ENCODE measurements at regions not wholly inside any gene's neighbourhood (a gene's known extent, or its start where the extent isn't known, plus 50 kb on each side); places are given as distances from the start of the nearest gene placed in this dataset.

DNA sequence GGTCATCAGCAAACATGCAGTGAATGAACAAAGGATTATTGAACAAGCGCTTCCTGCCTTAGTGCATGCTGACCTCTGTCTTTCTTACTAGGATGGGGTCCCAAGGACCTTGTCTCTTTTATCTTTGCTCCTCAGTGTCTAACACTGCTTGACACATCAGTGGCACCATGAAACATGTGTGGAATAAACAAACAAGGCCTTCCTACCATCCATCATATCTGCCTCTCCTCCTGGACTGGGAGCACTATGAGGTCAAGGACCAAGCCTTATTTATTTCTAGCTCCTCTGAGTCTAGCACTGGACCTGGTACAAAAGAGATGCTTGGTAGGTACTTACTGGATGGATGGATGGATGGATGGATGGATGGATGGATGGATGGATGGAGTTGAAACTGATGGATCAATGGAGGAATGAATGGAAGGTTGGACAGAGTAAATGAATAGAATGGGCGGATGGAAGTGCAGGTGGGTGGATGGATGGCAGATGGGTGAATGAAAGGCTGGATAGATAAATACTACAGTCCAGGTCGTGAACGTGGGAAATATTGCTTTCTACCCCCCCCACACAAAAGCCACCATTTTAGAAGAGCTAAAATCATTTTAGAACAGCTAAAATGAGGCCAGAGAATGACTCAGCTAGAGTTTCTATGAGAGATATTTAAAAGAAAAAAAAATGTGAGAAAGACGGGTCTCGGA is 104.1 kb upstream of the PTPN1 start:
- DNase-seq (ENCODE audit: low read depth): no peak

DNA sequence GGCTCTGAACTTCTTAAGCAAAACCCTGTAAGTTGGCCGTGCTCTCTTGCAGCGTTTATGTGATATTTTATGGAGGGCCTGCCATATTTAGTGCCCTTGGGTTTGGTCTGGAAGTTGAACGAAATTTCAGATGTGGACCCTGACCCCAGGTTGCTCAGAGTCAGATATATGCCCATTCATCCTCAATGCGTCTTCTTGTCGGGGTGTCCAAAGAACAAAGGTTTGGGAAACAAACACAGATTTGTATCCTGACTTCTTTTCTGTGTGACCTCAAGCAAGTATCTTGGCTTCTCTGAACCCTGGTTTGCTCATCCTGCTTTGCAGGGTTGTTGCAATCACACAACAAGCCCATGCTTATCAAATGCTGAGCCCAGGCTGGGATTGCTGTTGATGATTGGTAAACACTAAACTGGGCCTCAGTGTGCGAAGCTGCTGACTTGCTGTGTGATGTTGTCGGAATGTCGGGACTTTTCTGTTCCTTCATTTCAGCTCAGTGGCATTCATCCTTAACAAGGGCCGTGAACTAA is 103.5 kb upstream of the PTPN1 start:
- no peak for DNase-seq (ENCODE audit: low read depth)

DNA sequence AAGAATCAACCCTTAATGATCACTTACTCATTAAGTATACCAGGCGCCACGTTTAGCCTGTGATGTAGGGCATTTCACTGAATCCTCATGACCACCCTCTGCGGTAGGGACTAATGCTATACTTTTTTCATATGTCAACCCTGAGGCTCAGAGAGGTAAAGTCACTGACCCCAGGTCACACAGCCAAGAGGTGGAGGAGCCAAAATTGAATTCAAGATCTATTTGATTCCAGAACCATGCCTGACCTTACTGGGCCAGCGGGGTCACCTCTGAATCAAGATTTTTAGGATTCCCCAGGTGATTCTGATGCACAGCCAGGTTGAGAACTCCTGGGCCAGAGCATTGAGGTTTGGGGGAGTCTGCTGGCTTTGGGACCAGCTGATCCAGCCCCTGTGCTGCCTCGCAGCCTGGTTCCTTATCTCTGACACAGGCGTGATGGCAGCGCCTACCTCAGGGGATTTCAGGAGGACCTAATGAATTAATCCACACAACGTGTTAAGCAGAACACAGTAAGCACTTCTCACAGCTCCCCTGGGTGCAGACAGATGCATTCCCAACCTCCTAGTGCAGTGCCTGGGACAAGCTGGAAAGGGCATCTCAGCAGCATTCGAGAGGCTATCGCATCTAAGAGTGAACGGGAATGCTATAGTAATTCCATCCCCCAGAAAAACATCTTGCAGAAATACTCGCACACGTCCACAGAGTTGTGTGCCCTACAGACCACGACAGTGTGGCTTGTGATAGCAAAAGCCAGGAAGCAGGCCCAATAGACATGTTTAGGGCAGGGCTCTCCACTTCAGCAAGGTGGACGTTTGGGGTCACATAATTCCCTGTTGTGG is 101.4 kb upstream of the PTPN1 start:
- DNase-seq (ENCODE audit: low read depth): no peak

DNA sequence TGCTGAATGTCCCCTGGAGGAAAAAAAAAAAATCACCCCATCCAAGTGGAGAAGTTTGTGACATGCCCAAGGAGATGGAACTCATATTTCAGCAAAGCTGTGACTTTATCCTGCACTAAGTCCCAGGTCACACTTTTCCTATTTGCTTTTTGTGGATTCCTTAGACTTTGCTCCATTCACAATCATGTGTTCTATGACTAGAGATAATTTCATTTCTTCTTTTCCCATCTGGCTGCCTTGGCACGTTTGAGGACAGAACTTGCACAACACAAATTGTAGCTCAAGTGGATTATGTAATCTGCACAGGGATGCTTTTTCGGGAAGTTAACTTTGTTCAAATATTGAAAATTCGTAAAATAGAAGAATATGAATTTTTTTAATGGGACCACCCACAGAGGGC is 100.7 kb upstream of the PTPN1 start:
- no peak for DNase-seq (ENCODE audit: low read depth)

- DNase-seq (ENCODE audit: low read depth): no peak
Measured at GRCh38 chr20:50410343-50410742, 99.8 kb upstream of the PTPN1 start.

DNA sequence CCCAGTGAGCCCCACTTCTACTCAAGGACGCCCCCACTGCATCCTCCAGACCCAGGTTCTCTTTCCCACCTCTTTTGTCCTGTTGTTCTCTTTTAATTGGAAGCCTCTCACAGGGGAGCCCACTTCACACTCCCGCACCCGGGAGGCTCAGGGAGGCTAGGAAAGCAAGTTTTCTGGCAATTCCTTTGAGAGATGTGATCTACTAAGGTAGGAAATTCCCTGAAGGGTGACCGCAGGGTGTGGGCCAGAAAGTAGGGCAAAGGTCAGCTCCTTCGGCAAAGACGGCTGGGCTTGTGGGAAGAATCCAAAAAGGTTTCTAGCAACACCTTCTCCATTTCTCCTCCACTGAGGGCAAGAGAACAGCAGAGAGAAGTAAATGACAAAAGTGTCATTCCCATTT is 98.1 kb upstream of the PTPN1 start:
- DNase-seq (ENCODE audit: low read depth): no peak

DNA sequence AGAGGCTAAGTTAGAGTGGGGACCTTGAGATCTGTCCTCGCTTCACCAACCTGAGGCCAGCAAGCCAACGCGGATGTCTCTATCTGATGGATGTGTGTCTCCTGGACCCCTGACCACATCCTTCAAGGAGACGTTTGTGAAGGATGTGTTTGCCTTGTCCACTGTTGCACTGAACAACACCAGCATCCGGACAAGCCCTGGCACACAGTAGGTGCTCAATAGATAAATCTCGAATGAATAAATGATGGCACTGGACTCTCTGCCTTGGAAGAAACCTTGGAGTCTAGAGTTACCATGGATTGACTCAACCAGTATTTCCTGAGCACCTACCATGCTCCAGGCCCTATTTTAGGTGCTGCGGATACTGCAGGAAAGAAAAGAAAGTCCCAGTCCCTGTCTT is 97.7 kb upstream of the PTPN1 start:
- no peak for DNase-seq (ENCODE audit: low read depth)

GRCh38 chr20:50413088-50413500 is 97.1 kb upstream of the PTPN1 start:
- no peak for DNase-seq (ENCODE audit: low read depth)

GRCh38 chr20:50415021-50415515 is 95.1 kb upstream of the PTPN1 start:
- no peak for DNase-seq (ENCODE audit: low read depth)

DNA sequence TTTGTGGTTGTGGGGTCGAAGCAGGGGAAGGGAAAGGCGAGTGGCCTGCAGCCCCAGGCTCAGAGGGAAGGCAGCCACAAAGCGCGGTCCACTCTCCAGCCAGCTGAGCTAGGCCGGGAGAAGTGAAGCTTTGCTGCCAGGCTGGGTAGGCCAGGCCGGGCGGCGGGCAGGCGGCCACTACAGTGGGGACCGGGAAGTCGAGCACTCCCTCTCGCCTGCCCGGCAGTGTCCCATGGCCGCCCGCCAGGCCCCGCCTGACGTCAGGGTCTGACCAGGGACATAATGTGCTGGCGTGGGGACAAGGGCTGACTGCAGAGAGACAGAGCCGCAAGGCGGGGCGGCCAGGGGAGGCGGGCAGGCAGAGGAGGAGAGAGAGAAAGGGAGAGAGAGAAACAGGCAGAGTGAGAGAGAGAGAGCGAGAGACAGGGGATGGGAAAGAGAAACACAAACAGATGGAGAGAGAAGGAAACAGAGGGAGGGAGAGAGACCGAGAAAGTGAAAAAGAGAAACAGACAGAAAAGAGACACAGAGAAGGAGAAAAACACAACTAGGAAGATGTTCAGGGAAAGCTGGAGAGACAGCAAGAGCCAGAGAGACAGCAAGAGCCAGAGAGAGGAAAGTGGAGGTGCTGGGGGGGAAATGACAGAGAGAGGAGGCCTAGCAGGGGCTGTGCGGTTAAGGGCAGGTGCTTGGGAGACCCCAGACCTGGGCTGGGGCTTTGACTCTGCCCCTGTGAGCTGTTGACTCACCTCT is 94.5 kb upstream of the PTPN1 start:
- DNase-seq (ENCODE audit: low read depth): no peak

DNA sequence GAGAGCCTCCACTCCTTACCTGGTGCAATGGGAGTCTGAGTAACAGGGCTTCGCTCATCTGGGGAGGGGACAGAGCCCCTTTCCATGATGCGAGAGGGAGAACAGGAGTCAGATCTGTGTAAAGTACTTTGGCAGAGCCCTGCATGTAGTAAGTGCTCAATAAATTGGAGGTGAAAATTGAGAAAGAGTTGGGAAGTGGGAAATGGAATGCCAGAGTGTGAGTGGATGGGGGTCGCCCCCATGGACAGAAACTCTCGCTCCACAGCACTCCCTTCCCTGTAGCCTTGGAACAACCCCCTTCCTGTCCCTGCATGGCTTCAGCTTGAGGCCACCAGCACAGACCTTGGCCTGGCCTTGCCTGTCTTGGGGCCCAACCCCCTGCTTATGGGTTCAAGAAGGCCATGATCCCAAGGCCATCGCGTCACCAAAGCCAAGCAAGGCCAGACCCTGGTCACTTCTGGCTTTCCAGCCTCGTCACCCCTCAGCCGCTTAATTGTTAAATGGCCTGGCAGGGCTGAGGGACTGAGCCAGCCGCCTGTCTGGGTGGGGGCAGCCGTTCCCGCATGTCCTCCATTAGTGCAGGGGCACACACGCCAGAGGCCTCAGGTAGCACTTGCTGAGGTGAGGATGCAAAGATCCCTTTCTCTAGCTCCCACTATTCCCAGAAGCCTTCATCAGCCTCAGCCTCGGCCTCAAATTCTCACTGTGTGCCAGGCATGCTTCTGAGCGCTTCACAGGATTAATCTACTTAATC is 93.7 kb upstream of the PTPN1 start:
- DNase-seq (ENCODE audit: low read depth): no peak

GRCh38 chr20:50417023-50417329 is 93.2 kb upstream of the PTPN1 start:
- no peak for DNase-seq (ENCODE audit: low read depth)

- DNase-seq (ENCODE audit: low read depth): no peak
Measured at GRCh38 chr20:50417484-50418235, 92.5 kb upstream of the PTPN1 start.

GRCh38 chr20:50418890-50419642 is 91.1 kb upstream of the PTPN1 start:
- DNase-seq (ENCODE audit: low read depth): no peak

DNA sequence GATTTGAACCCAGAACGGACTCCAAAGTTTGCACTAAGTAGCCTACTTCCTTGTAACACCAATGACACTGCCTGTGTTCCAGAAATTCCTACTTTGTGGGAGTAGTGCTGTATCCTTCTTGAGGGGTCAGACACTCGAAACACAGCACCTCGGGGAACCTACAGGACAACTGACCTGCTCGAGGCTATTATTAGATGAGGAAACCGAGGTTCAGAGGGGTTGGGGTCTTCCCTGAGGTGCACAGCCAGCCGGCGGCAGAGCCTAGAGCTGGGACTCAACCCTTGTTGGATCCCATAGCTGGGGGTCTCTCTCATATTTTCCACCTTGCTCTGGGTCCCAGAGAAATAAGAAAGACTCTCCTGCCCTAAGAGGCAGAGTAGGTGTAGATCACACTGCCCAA is 89.8 kb upstream of the PTPN1 start:
- no peak for DNase-seq (ENCODE audit: low read depth)

DNA sequence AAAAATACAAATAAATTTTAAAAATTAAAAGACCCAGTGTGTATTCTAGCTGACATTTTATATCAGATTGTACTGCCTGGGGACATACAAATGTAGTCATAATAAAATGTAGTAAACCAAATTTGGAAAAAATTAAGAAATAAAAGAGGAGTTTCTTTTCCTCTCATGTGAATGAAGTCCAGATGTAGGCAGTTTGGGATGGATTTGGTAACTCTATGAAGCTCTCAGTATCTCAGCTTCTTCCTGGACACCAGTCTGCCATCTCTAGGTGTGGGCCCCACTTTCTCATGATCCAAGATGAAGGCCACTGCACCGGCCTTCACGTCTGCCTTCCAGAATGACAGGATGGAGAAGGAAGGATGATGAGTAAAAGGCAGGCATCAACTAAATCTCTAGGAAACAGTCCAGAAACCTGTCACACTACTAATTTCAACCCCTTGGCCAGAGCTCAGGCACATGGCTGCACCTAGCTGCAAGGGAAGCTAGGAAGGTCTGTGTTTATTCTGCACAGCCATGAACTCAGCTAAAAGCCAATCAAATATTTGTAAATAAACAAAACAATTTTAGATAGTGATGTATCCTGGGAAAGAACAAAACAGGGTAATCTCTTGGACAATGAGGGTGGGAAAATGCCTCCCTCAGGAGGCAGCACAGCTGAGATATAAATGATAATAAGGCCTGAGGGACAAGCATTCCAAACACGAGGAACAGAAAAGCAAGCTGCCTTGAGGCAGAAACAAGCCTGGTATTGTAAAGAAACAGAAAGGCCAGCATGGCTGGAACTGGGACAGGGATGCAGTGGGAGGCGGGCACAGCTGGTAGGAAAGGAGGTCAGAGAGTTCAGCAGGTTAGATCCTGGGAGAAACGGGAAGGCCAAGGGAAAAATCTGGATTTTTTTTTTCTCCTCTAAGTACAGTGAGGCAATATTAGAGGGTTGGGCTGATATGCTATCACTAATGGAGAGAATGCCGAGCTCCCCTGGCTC is 88.5 kb upstream of the PTPN1 start:
- no peak for DNase-seq (ENCODE audit: low read depth)

DNA sequence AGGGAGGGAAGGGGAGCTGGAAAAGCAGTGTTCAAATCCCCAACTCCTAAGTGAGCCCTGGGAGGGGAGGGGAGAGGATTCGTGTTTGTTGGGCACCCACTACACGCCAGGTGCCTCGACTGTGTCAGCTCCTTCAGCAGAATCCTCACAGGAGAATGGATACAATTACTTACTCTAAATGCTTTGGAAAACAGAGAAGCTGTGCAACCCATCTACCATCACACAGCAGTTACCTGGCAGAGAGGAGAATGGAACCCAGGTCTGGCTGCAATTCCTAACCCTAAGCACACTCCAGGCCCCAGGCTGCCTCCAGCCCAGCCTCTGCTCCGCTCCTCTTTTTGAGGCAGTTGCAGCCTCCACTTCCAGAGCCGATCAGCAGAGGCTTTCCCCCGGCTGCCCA is 86.4 kb upstream of the PTPN1 start:
- DNase-seq (ENCODE audit: low read depth): no peak

- no peak for DNase-seq (ENCODE audit: low read depth)
Measured at GRCh38 chr20:50425076-50425475, 85.1 kb upstream of the PTPN1 start.

All from stimulated activated CD8-positive, alpha-beta memory T cell treated with anti-CD3 and anti-CD28 coated beads, Interleukin-12 subunit alpha, Interleukin-12 subunit beta, amount 100 ng/mL, for 4 hours (primary cell).